ENCODE measurements at regions not wholly inside any gene's neighbourhood (a gene's known extent, or its start where the extent isn't known, plus 50 kb on each side); places are given as distances from the start of the nearest gene placed in this dataset.

- Histone ChIP-seq H3K4me1 (ENCODE audit: control insufficient read depth, insufficient read depth, low read length) (no peaks in the 10 kb centered on the region), H3K9ac (ENCODE audit: low read length in 2 of 2) (no peak overlapping the region), H3K4me3 (ENCODE audit: low read length in 2 of 2) (no peak overlapping the region), H3K36me3 (ENCODE audit: control insufficient read depth in 2 of 2, insufficient read depth in 2 of 2, low read length in 2 of 2) (no peaks in the 10 kb centered on the region), H3K27ac (ENCODE audit: low read length) (no peak overlapping the region), H3K27me3 (ENCODE audit: control insufficient read depth in 1 of 2, insufficient read depth in 2 of 2, low read length in 2 of 2) (no peaks in the 10 kb centered on the region), H3K9me3 (ENCODE audit: control insufficient read depth in 2 of 2, low read length in 2 of 2) (peaks cover 5 to 10% of the 10 kb centered on the region in 2 donors)
Measured at GRCh38 chr1:38716229-38716628, 143.3 kb downstream of the RRAGC start.

- Histone ChIP-seq H3K9ac (ENCODE audit: low read length in 2 of 2) (no peak overlapping the region), H3K4me1 (ENCODE audit: control insufficient read depth, insufficient read depth, low read length) (no peaks in the 10 kb centered on the region), H3K27me3 (ENCODE audit: control insufficient read depth in 1 of 2, insufficient read depth in 2 of 2, low read length in 2 of 2) (no peaks in the 10 kb centered on the region), H3K4me3 (ENCODE audit: low read length in 2 of 2) (no peak overlapping the region), H3K27ac (ENCODE audit: low read length) (no peak overlapping the region), H3K9me3 (ENCODE audit: control insufficient read depth in 2 of 2, low read length in 2 of 2) (peaks cover 5 to 10% of the 10 kb centered on the region in 2 donors), H3K36me3 (ENCODE audit: control insufficient read depth in 2 of 2, insufficient read depth in 2 of 2, low read length in 2 of 2) (no peaks in the 10 kb centered on the region)
Measured at GRCh38 chr1:38715415-38715814, 144.2 kb downstream of the RRAGC start.

GRCh38 chr1:38712046-38712445 lies 147.5 kb downstream of the RRAGC start:
- H3K4me3 ChIP-seq (ENCODE audit: low read length in 2 of 2) = no peak overlapping the region
- H3K4me1 ChIP-seq (ENCODE audit: control insufficient read depth, insufficient read depth, low read length) = no peaks in the 10 kb centered on the region
- peaks cover 5 to 10% of the 10 kb centered on the region in 2 donors for H3K9me3 ChIP-seq (ENCODE audit: control insufficient read depth in 2 of 2, low read length in 2 of 2)
- no peaks in the 10 kb centered on the region for H3K36me3 ChIP-seq (ENCODE audit: control insufficient read depth in 2 of 2, insufficient read depth in 2 of 2, low read length in 2 of 2)
- H3K9ac ChIP-seq (ENCODE audit: low read length in 2 of 2) = no peak overlapping the region
- no peaks in the 10 kb centered on the region for H3K27me3 ChIP-seq (ENCODE audit: control insufficient read depth in 1 of 2, insufficient read depth in 2 of 2, low read length in 2 of 2)
- no peak overlapping the region for H3K27ac ChIP-seq (ENCODE audit: low read length)

- Histone ChIP-seq H3K4me1 (ENCODE audit: control insufficient read depth, insufficient read depth, low read length) (no peaks in the 10 kb centered on the region), H3K27me3 (ENCODE audit: control insufficient read depth in 1 of 2, insufficient read depth in 2 of 2, low read length in 2 of 2) (no peaks in the 10 kb centered on the region), H3K9ac (ENCODE audit: low read length in 2 of 2) (no peak overlapping the region)
Measured at GRCh38 chr1:38708701-38709258, 150.8 kb downstream of the RRAGC start.

GRCh38 chr1:38701088-38701487 lies 158.5 kb downstream of the RRAGC start:
- peaks cover 0 to 6% of the 10 kb centered on the region in 2 donors for H3K27me3 ChIP-seq (ENCODE audit: control insufficient read depth in 1 of 2, insufficient read depth in 2 of 2, low read length in 2 of 2)
- H3K4me3 ChIP-seq (ENCODE audit: low read length in 2 of 2) = no peak overlapping the region
- peaks cover 10 to 11% of the 10 kb centered on the region in 2 donors for H3K9me3 ChIP-seq (ENCODE audit: control insufficient read depth in 2 of 2, low read length in 2 of 2)
- no peaks in the 10 kb centered on the region for H3K4me1 ChIP-seq (ENCODE audit: control insufficient read depth, insufficient read depth, low read length)
- no peak overlapping the region for H3K27ac ChIP-seq (ENCODE audit: low read length)
- no peak overlapping the region for H3K9ac ChIP-seq (ENCODE audit: low read length in 2 of 2)
- no peaks in the 10 kb centered on the region for H3K36me3 ChIP-seq (ENCODE audit: control insufficient read depth in 2 of 2, insufficient read depth in 2 of 2, low read length in 2 of 2)

More at GRCh38 chr1:38708701-38709258, 150.8 kb downstream of the RRAGC start:
- Histone ChIP-seq H3K36me3 (ENCODE audit: control insufficient read depth in 2 of 2, insufficient read depth in 2 of 2, low read length in 2 of 2) (no peaks in the 10 kb centered on the region), H3K27ac (ENCODE audit: low read length) (no peak overlapping the region), H3K9me3 (ENCODE audit: control insufficient read depth in 2 of 2, low read length in 2 of 2) (peaks cover 5 to 9% of the 10 kb centered on the region in 2 donors), H3K4me3 (ENCODE audit: low read length in 2 of 2) (no peak overlapping the region)

- H3K4me1 ChIP-seq (ENCODE audit: control insufficient read depth, insufficient read depth, low read length) = no peaks in the 10 kb centered on the region
- no peak overlapping the region for H3K9ac ChIP-seq (ENCODE audit: low read length in 2 of 2)
- H3K4me3 ChIP-seq (ENCODE audit: low read length in 2 of 2) = no peak overlapping the region
- no peak overlapping the region for H3K27ac ChIP-seq (ENCODE audit: low read length)
- peaks cover 0 to 8% of the 10 kb centered on the region in 2 donors for H3K27me3 ChIP-seq (ENCODE audit: control insufficient read depth in 1 of 2, insufficient read depth in 2 of 2, low read length in 2 of 2)
- no peaks in the 10 kb centered on the region for H3K36me3 ChIP-seq (ENCODE audit: control insufficient read depth in 2 of 2, insufficient read depth in 2 of 2, low read length in 2 of 2)
- peaks cover 6 to 9% of the 10 kb centered on the region in 2 donors for H3K9me3 ChIP-seq (ENCODE audit: control insufficient read depth in 2 of 2, low read length in 2 of 2)
Measured at GRCh38 chr1:38700077-38700470, 159.5 kb downstream of the RRAGC start.

- no peak overlapping the region for H3K4me3 ChIP-seq (ENCODE audit: low read length in 2 of 2)
- H3K27ac ChIP-seq (ENCODE audit: low read length) = no peak overlapping the region
- no peaks in the 10 kb centered on the region for H3K36me3 ChIP-seq (ENCODE audit: control insufficient read depth in 2 of 2, insufficient read depth in 2 of 2, low read length in 2 of 2)
- H3K4me1 ChIP-seq (ENCODE audit: control insufficient read depth, insufficient read depth, low read length) = no peaks in the 10 kb centered on the region
- peaks cover 0 to 8% of the 10 kb centered on the region in 2 donors for H3K27me3 ChIP-seq (ENCODE audit: control insufficient read depth in 1 of 2, insufficient read depth in 2 of 2, low read length in 2 of 2)
- H3K9me3 ChIP-seq (ENCODE audit: control insufficient read depth in 2 of 2, low read length in 2 of 2) = peaks cover 6 to 9% of the 10 kb centered on the region in 2 donors
- H3K9ac ChIP-seq (ENCODE audit: low read length in 2 of 2) = no peak overlapping the region
Measured at GRCh38 chr1:38699330-38700076, 160.1 kb downstream of the RRAGC start.

GRCh38 chr1:38697387-38697786 lies 162.2 kb downstream of the RRAGC start:
- no peak overlapping the region for H3K9ac ChIP-seq (ENCODE audit: low read length in 2 of 2)
- H3K27me3 ChIP-seq (ENCODE audit: control insufficient read depth in 1 of 2, insufficient read depth in 2 of 2, low read length in 2 of 2) = peaks cover 0 to 8% of the 10 kb centered on the region in 2 donors
- H3K9me3 ChIP-seq (ENCODE audit: control insufficient read depth in 2 of 2, low read length in 2 of 2) = peaks cover 6 to 9% of the 10 kb centered on the region in 2 donors
- no peaks in the 10 kb centered on the region for H3K36me3 ChIP-seq (ENCODE audit: control insufficient read depth in 2 of 2, insufficient read depth in 2 of 2, low read length in 2 of 2)
- H3K4me3 ChIP-seq (ENCODE audit: low read length in 2 of 2) = no peak overlapping the region
- no peak overlapping the region for H3K27ac ChIP-seq (ENCODE audit: low read length)
- no peaks in the 10 kb centered on the region for H3K4me1 ChIP-seq (ENCODE audit: control insufficient read depth, insufficient read depth, low read length)

- Histone ChIP-seq H3K36me3 (ENCODE audit: control insufficient read depth in 2 of 2, insufficient read depth in 2 of 2, low read length in 2 of 2) (no peaks in the 10 kb centered on the region), H3K9ac (ENCODE audit: low read length in 2 of 2) (no peak overlapping the region), H3K9me3 (ENCODE audit: control insufficient read depth in 2 of 2, low read length in 2 of 2) (peaks cover 5 to 9% of the 10 kb centered on the region in 2 donors), H3K27ac (ENCODE audit: low read length) (no peak overlapping the region), H3K27me3 (ENCODE audit: control insufficient read depth in 1 of 2, insufficient read depth in 2 of 2, low read length in 2 of 2) (peaks cover 0 to 5% of the 10 kb centered on the region in 2 donors), H3K4me3 (ENCODE audit: low read length in 2 of 2) (no peak overlapping the region), H3K4me1 (ENCODE audit: control insufficient read depth, insufficient read depth, low read length) (no peaks in the 10 kb centered on the region)
Measured at GRCh38 chr1:38696371-38696770, 163.2 kb downstream of the RRAGC start.

GRCh38 chr1:38693759-38694158 lies 165.8 kb downstream of the RRAGC start:
- peaks cover under 1 to 4% of the 10 kb centered on the region in 2 donors for H3K9me3 ChIP-seq (ENCODE audit: control insufficient read depth in 2 of 2, low read length in 2 of 2)
- no peak overlapping the region for H3K4me3 ChIP-seq (ENCODE audit: low read length in 2 of 2)
- H3K36me3 ChIP-seq (ENCODE audit: control insufficient read depth in 2 of 2, insufficient read depth in 2 of 2, low read length in 2 of 2) = no peaks in the 10 kb centered on the region
- peaks cover 0 to 2% of the 10 kb centered on the region in 2 donors for H3K27me3 ChIP-seq (ENCODE audit: control insufficient read depth in 1 of 2, insufficient read depth in 2 of 2, low read length in 2 of 2)
- no peak overlapping the region for H3K27ac ChIP-seq (ENCODE audit: low read length)
- no peaks in the 10 kb centered on the region for H3K4me1 ChIP-seq (ENCODE audit: control insufficient read depth, insufficient read depth, low read length)
- H3K9ac ChIP-seq (ENCODE audit: low read length in 2 of 2) = no peak overlapping the region

- Histone ChIP-seq H3K4me1 (ENCODE audit: control insufficient read depth, insufficient read depth, low read length) (no peaks in the 10 kb centered on the region), H3K9me3 (ENCODE audit: control insufficient read depth in 2 of 2, low read length in 2 of 2) (peaks cover 0 to 2% of the 10 kb centered on the region in 2 donors), H3K27me3 (ENCODE audit: control insufficient read depth in 1 of 2, insufficient read depth in 2 of 2, low read length in 2 of 2) (peaks cover 0 to 2% of the 10 kb centered on the region in 2 donors), H3K27ac (ENCODE audit: low read length) (no peak overlapping the region), H3K36me3 (ENCODE audit: control insufficient read depth in 2 of 2, insufficient read depth in 2 of 2, low read length in 2 of 2) (no peaks in the 10 kb centered on the region), H3K4me3 (ENCODE audit: low read length in 2 of 2) (no peak overlapping the region), H3K9ac (ENCODE audit: low read length in 2 of 2) (no peak overlapping the region)
Measured at GRCh38 chr1:38693031-38693430, 166.5 kb downstream of the RRAGC start.
